Adrenal gland (tissue), 5 donors: ENCODE measurements at regions not wholly inside any gene's neighbourhood (a gene's known extent, or its start where the extent isn't known, plus 50 kb on each side); places are given as distances from the start of the nearest gene placed in this dataset.
"Not testable (repeated sequence)": the region's sequence is repeated elsewhere in the genome, so short reads cannot be mapped to it uniquely, and the experiment has no call there.

ENCODE experiments used
- POLR2A ChIP-seq, 2 donors: fragments of 450-650 bp; IDR thresholded peaks; one replicate each; pipeline ENCODE4 v1.6.1; 2017; ENCODE audit warnings: antibody characterized with exemption in 2 of 2, mild to moderate bottlenecking in 2 of 2, moderate library complexity in 1 of 2
- TF ChIP-seq, protein P1 (sequence below), 6 experiments: fragments of 450-650 bp in 4 of 6; fragments of 200-600 bp in 2 of 6; sonication (generic) in 1 of 6; IDR thresholded peaks; 1 replicate in 5 of 6; 2 replicates in 1 of 6; pipeline versions ENCODE4 v1.5.1 to v1.8.0; 2016 to 2021; ENCODE audit warnings: antibody characterized with exemption in 6 of 6, mild to moderate bottlenecking in 2 of 6, moderate library complexity in 1 of 6
- donor health status: DM: no; HTN: no; CAD: no.

- TF ChIP-seq, protein P1, sequence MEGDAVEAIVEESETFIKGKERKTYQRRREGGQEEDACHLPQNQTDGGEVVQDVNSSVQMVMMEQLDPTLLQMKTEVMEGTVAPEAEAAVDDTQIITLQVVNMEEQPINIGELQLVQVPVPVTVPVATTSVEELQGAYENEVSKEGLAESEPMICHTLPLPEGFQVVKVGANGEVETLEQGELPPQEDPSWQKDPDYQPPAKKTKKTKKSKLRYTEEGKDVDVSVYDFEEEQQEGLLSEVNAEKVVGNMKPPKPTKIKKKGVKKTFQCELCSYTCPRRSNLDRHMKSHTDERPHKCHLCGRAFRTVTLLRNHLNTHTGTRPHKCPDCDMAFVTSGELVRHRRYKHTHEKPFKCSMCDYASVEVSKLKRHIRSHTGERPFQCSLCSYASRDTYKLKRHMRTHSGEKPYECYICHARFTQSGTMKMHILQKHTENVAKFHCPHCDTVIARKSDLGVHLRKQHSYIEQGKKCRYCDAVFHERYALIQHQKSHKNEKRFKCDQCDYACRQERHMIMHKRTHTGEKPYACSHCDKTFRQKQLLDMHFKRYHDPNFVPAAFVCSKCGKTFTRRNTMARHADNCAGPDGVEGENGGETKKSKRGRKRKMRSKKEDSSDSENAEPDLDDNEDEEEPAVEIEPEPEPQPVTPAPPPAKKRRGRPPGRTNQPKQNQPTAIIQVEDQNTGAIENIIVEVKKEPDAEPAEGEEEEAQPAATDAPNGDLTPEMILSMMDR (IDR thresholded peaks at IDR 0.05): not testable (repeated sequence)
- TF ChIP-seq POLR2A (IDR thresholded peaks at IDR 0.05): not testable (repeated sequence)
Observed at GRCh38 chrX:7335816-7336362, 187.9 kb upstream of the PUDP start.
